Left hindlimb (tissue), 1 donor: ENCODE measurements at regions not wholly inside any gene's neighbourhood (a gene's known extent, or its start where the extent isn't known, plus 50 kb on each side); places are given as distances from the start of the nearest gene placed in this dataset.
A peak's percentile ranks its signal among the peaks of the same experiment; 100 is the strongest.

Experiments used
- DNase-seq: peaks from one replicate; pipeline ENCODE4 v3.0.0-alpha.2; 2018

- peak; percentile 33 for DNase-seq
Measured at GRCh38 chr15:69530991-69531664, 78.5 kb downstream of the RPLP1 start.

- DNase-seq, result peak; percentile 18
Measured at GRCh38 chr15:69531665-69532027, 79.0 kb downstream of the RPLP1 start.

GRCh38 chr15:69532066-69532465 is 79.4 kb downstream of the RPLP1 start:
- peak; percentile 0 for DNase-seq

- DNase-seq, result peak; percentile 1
Measured at GRCh38 chr15:69532856-69533255, 80.2 kb downstream of the RPLP1 start.

GRCh38 chr15:69533522-69533921 is 80.9 kb downstream of the RPLP1 start:
- peak; percentile 20 for DNase-seq

GRCh38 chr15:69535101-69535638 is 82.6 kb downstream of the RPLP1 start:
- DNase-seq, result peak; percentile 3

- peak; percentile 28 for DNase-seq
Measured at GRCh38 chr15:69535998-69536397, 83.4 kb downstream of the RPLP1 start.

- no peak for DNase-seq
Measured at GRCh38 chr15:69536726-69537512, 84.3 kb downstream of the RPLP1 start.

GRCh38 chr15:69537901-69538300 is 85.3 kb downstream of the RPLP1 start:
- DNase-seq, result peak; percentile 6

- peak; percentile 15 for DNase-seq
Measured at GRCh38 chr15:69538379-69538778, 85.8 kb downstream of the RPLP1 start.

- peak; percentile 22 for DNase-seq
Measured at GRCh38 chr15:69539345-69539744, 86.7 kb downstream of the RPLP1 start.

GRCh38 chr15:69540622-69541021 is 88.0 kb downstream of the RPLP1 start:
- DNase-seq, result peak; percentile 83

- DNase-seq, result peak; percentile 16
Measured at GRCh38 chr15:69542028-69542427, 89.4 kb downstream of the RPLP1 start.

- DNase-seq, result peak; percentile 31
Measured at GRCh38 chr15:69543681-69544364, 91.2 kb downstream of the RPLP1 start.

GRCh38 chr15:69544365-69545113 is 91.9 kb downstream of the RPLP1 start:
- peak; percentile 4 for DNase-seq

GRCh38 chr15:69546182-69546581 is 93.6 kb downstream of the RPLP1 start:
- no peak for DNase-seq

- peak; percentile 49 for DNase-seq
Measured at GRCh38 chr15:69548395-69549180, 96.0 kb downstream of the RPLP1 start.

GRCh38 chr15:69551391-69552056 is 98.9 kb downstream of the RPLP1 start:
- DNase-seq, result no peak

- DNase-seq, result no peak
Measured at GRCh38 chr15:69552057-69552815, 99.6 kb downstream of the RPLP1 start.

GRCh38 chr15:69553686-69554085 is 101.1 kb downstream of the RPLP1 start:
- DNase-seq, result no peak
